Right kidney (tissue), 1 donor: ENCODE measurements at regions not wholly inside any gene's neighbourhood (a gene's known extent, or its start where the extent isn't known, plus 50 kb on each side); places are given as distances from the start of the nearest gene placed in this dataset.

Experiments
- DNase-seq: peaks from one replicate; pipeline ENCODE4 v3.0.0-alpha.2; 2016

DNA sequence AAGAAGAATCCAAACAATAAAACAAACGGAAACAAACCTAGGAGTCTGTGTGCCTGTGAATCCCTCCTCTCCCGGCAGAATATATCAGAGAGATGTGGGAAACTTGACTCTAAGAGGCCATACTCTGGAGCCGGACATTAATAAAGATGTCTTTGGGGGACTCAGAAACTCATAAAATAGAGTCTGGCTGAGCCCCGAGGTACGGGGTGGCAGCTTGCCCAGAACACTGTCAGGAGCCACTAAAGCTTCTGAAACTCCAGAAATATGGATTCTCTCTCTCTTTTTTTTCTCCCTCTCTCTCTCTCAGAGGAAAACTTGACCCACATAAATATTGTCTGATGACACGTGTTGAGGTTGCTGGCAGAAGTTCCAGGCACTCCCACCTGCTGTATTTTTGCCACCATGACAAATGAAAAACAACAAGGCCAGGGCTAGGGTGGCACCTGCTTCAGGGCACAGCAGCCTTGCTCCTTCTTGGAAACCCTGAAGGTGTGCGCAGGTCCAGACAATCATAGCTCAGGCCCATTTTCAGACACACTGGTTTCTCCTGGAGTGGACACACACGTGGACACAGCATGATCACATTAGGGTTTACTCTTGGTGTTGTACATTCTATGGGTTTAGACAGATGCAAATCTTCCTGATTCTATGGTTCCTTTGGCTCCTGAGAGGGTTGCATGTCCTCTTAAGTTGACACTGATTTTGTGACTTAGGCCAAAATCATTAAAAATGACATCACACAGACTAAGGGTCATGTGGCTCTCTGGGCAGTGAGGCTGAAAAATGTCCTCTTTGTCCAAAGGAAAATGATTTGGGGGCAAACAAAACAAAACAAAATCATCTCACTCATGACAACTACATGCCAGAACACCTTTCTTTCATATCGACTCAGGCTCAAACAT is 282.6 kb upstream of the IRX3 start:
- peak; percentile 21 for DNase-seq

DNA sequence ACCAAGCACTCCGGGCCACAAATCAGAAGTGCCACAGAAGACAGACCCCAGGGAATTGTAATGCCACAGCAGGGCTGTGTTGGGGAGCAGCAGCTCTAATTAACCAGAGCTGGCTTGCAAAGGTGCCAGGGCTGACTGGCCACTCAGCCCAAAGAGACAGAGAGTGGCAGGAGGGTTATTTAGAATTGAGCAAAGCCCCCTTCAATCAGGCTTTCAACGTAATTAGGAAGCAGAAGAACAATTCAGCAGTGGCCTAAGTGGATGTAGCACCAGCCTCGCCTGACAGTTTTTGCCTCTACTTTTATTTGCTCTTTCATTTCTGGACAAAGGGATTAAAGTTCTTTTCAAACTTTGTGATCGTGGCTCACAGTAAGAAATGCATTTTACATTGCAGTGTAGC is 278.3 kb upstream of the IRX3 start:
- DNase-seq, result no peak

DNA sequence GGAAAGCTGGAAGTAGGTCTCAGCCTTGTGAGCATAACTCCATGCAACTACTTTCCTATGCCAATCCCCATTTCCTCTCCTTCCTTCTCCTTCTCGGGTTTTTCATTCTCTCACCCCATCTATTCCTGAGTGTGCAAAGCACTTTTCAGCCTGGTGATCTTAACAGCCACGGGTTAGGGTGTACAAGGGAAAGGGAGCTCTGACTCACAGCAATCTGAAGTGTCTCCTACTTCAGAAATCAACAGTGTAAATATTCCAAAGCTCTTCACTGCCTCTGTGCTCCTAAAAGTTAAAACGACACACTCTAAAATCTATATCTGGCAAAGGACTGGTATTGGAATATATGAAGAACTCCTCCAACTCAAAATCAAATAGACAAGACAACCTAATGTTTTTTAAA is 268.0 kb upstream of the IRX3 start:
- DNase-seq, result no peak

DNA sequence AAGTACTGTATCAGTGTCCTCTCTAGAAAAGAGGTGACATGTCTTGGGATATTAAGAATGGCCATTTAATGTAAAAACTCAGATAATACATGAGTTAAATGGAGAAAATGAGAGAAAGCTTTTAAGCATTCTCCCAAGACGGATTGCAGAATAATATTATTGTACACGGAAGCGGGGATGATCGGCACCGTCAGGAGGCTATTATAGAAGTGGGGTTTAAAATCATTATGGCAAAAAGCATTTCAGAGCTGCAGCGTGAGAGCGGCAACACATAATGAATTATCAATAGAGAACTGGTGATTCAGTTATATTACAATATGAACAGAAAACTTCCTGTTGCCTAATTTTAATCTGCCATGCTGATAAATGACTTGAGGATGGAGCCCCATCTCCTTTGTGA is 261.7 kb upstream of the IRX3 start:
- no peak for DNase-seq

GRCh38 chr16:54547052-54547451 is 260.5 kb upstream of the IRX3 start:
- DNase-seq, result no peak

- DNase-seq, result no peak
Measured at GRCh38 chr16:54546521-54546920, 259.9 kb upstream of the IRX3 start.

- DNase-seq, result no peak
Measured at GRCh38 chr16:54545854-54546511, 259.4 kb upstream of the IRX3 start.

GRCh38 chr16:54544553-54545180 is 258.1 kb upstream of the IRX3 start:
- DNase-seq, result no peak

DNA sequence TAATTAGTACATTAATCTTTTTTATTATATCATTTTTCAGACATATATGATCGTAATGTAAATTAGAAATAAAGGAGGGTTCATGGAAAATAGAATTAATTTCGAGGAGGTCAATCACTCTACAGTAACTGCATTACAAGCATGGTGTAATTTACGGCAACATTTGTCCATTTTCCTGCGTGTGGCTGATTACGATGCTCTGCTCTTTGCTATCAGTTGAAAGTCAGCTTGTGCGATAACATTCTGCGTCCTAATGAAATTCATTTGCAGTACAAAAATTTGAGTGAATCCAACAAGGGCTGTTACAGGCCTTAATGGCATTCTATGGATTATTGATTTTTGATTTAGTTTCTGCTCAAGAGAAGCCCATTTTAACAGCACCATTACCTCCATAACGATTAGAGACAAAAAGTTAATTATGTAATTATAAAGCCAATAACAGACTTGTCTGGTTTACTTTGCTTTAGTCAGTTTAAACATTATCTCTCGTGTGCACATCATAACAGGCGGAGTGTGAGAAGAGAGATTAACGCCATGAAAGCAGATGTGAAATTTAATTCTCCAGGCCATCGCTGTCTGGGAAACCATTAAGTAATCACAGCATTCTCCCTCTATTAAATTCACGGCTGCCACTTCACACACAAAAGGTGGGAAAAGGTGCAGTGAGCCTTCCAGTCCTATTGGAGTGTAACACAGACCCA is 256.4 kb upstream of the IRX3 start:
- DNase-seq, result no peak

- DNase-seq, result no peak
Measured at GRCh38 chr16:54540525-54541180, 254.1 kb upstream of the IRX3 start.

DNA sequence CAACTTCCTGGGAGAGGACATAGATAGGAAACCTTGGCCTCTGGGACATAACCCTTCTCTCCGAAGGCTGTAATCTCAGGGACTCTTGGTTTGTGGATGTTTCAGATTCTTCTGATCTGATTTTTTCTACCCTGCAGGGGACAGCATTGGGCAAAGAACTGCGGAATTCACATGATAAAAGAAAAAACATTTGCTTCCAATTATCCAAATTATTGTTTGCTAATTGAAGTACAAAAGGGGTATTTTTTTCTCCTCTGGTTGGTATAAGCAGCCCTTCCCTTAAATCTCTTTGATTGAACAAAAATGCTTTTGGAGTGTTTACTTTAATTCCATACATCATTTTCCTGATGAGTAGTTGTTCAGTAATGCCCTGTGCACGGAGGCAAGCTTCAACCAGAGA is 251.7 kb upstream of the IRX3 start:
- DNase-seq, result no peak

DNA sequence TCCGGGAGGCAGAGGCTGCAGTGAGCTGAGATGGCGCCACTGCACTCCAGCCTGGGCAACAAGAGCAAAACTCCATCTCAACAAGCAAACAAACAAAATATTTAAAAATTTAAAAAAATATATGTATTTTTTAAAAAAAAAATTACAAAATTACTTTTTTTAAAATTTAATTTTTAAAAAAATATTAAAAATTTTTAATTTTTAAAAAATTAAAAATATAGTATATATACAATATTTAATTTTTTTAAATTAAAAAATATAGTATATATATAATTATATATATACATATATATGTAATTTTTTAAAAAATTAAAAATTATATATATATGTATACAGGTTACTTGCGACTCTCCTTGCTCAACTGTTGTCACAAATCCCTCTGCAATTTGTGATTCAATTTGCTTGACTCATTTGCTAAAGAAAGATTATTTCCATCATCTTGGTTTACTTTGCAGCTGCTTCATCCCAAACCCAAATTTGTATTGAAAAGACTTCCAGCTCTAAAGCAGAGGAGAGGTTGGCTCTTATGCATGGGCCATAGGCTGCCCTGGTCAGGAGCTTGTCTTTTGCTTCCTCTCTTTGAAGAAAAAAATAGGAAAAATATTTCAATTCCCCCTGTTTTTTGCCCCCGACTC is 247.4 kb upstream of the IRX3 start:
- DNase-seq, result no peak

DNA sequence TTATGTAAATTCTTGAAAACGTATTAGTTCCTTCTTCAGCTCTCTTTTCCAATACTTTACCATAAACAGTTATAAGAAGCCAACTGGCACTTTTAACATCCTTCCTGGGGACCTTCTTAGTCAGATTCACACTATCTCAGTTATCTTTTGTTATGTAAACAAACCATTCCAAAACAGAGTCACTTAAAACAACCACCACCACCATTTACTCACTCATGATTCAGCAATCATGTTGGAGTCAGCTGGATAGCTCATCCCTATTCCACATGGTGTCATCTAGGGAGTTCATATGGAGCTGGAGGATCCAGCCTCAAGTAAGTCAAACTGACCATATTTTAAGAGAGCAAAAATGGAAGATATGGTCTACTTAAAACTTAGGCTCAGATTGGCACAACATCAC is 240.3 kb upstream of the IRX3 start:
- no peak for DNase-seq

GRCh38 chr16:54526087-54526486 is 239.5 kb upstream of the IRX3 start:
- no peak for DNase-seq

DNA sequence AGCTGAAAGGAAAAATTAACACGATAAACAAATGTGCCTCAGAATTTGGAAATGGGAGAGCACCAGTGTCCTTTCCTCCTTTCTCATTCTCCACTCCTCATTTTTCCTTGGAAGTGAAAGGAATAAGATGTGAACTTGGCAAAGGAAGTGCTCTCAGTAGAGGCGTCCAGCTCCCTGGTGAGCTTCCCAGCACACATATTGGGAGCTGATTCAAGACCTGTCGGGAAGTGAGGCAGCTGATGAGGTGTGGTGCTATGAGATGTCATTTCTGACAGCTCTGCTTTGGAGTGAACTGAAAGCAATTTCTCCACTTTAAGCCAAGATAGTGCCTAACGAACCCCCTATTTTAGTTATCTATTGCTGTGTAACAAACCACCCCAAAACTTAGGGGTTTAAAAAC is 238.5 kb upstream of the IRX3 start:
- DNase-seq, result no peak

DNA sequence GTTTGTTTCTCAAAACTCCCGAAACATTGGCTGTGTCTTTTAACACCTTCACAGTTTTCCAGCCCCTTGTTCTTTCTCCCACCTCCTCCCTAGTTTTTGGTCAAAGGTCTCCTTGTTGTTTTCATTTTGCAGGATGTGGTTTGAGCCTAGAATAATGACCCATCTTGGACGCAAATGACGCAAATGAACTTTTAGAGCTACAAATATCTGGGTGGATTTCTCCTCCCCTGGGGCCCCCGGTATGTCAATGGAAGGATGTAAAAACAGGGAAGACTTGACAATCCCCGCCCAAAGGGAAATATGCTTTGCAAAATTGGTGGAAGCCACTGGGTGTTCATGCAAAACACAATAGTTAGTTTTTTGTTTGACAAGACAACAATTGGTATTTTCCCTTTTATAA is 236.0 kb upstream of the IRX3 start:
- DNase-seq, result no peak

- no peak for DNase-seq
Measured at GRCh38 chr16:54521327-54521726, 234.7 kb upstream of the IRX3 start.

- DNase-seq, result no peak
Measured at GRCh38 chr16:54519161-54519695, 232.6 kb upstream of the IRX3 start.

- DNase-seq, result no peak
Measured at GRCh38 chr16:54517181-54517580, 230.6 kb upstream of the IRX3 start.

DNA sequence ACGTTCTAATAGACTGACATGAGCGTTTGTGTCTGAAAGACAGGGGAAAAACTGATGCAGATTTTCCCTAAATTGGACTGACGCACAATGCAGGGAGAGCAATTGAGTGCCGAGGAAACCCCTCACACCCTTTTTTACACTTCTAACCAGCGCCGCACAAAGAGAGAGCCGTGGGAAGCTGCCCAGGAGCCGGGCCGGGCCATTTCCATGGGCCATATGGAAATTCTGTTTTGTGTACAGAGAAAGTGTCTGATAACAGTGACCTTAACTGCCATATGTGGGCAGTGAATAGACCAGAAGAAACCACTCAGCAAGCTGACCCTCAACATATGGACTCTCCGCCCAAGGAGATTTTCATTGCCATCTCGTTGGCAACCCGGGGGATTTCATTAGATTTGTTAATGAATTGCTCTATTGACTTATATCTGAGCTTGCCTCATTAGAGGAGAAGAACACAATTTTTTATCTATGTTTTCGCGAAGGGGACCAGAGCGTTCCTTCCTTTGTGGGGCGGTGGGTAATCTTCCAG is 225.9 kb upstream of the IRX3 start:
- DNase-seq, result no peak

- DNase-seq, result no peak
Measured at GRCh38 chr16:54511222-54511731, 224.7 kb upstream of the IRX3 start.
